ENCODE measurements at regions not wholly inside any gene's neighbourhood (a gene's known extent, or its start where the extent isn't known, plus 50 kb on each side); places are given as distances from the start of the nearest gene placed in this dataset.
"Not testable (repeated sequence)": the region's sequence is repeated elsewhere in the genome, so short reads cannot be mapped to it uniquely, and the experiment has no call there.

- intact Hi-C loops (cut with DNase I): no loop called here
- DNase-seq (no peak), ATAC-seq (no peak)
Measured at GRCh38 chr5:163855754-163856153, 350.3 kb downstream of the MAT2B start.

- no peak for DNase-seq
- ATAC-seq: no peak
- intact Hi-C loops (cut with DNase I): no loop called here
Measured at GRCh38 chr5:163861670-163862069, 356.3 kb downstream of the MAT2B start.

- DNase-seq (no peak), ATAC-seq (no peak)
- intact Hi-C loops (cut with DNase I): no loop called here
Measured at GRCh38 chr5:163867324-163867723, 361.9 kb downstream of the MAT2B start.

- intact Hi-C loops (cut with DNase I): no loop called here
- no peak for DNase-seq
- no peak for ATAC-seq
Measured at GRCh38 chr5:163867738-163868137, 362.3 kb downstream of the MAT2B start.

GRCh38 chr5:163869581-163869980 lies 364.2 kb downstream of the MAT2B start:
- no peak for ATAC-seq
- DNase-seq: no peak

GRCh38 chr5:163870441-163870840 lies 365.0 kb downstream of the MAT2B start:
- intact Hi-C loops (cut with DNase I): no loop called here
- no peak for DNase-seq
- no peak for ATAC-seq

More at GRCh38 chr5:163869581-163869980, 364.2 kb downstream of the MAT2B start:
- intact Hi-C loops (cut with DNase I): no loop called here

GRCh38 chr5:163874431-163874830 lies 369.0 kb downstream of the MAT2B start:
- intact Hi-C loops (cut with DNase I): no loop called here
- no peak for DNase-seq
- ATAC-seq: no peak

GRCh38 chr5:163874912-163875311 lies 369.5 kb downstream of the MAT2B start:
- DNase-seq; intact Hi-C loops (cut with DNase I); ATAC-seq: not testable (repeated sequence)

GRCh38 chr5:163877865-163878264 lies 372.4 kb downstream of the MAT2B start:
- intact Hi-C loops (cut with DNase I): no loop called here
- ATAC-seq (no peak), DNase-seq (no peak)

GRCh38 chr5:163878490-163878889 lies 373.1 kb downstream of the MAT2B start:
- DNase-seq: no peak
- intact Hi-C loops (cut with DNase I): no loop called here
- no peak for ATAC-seq

GRCh38 chr5:163880302-163880701 lies 374.9 kb downstream of the MAT2B start:
- no peak for ATAC-seq
- no peak for DNase-seq
- intact Hi-C loops (cut with DNase I): no loop called here

GRCh38 chr5:163885117-163885516 lies 379.7 kb downstream of the MAT2B start:
- no peak for ATAC-seq
- no peak for DNase-seq
- intact Hi-C loops (cut with DNase I): no loop called here

GRCh38 chr5:163887854-163888253 lies 382.4 kb downstream of the MAT2B start:
- intact Hi-C loops (cut with DNase I): no loop called here
- no peak for ATAC-seq
- no peak for DNase-seq

- ATAC-seq: no peak
Measured at GRCh38 chr5:163888366-163888765, 382.9 kb downstream of the MAT2B start.

GRCh38 chr5:163889369-163889768 lies 383.9 kb downstream of the MAT2B start:
- no peak for DNase-seq

More at GRCh38 chr5:163888366-163888765, 382.9 kb downstream of the MAT2B start:
- DNase-seq: no peak
- intact Hi-C loops (cut with DNase I): no loop called here

GRCh38 chr5:163890261-163890660 lies 384.8 kb downstream of the MAT2B start:
- intact Hi-C loops (cut with DNase I): no loop called here
- ATAC-seq (no peak), DNase-seq (no peak)

More at GRCh38 chr5:163889369-163889768, 383.9 kb downstream of the MAT2B start:
- intact Hi-C loops (cut with DNase I): no loop called here
- no peak for ATAC-seq

- ATAC-seq: no peak
- intact Hi-C loops (cut with DNase I): no loop called here
- DNase-seq: no peak
Measured at GRCh38 chr5:163893281-163893680, 387.9 kb downstream of the MAT2B start.

- DNase-seq: no peak
- no peak for ATAC-seq
- intact Hi-C loops (cut with DNase I): no loop called here
Measured at GRCh38 chr5:163894645-163895044, 389.2 kb downstream of the MAT2B start.

GRCh38 chr5:163898873-163899272 lies 393.5 kb downstream of the MAT2B start:
- ATAC-seq: no peak
- intact Hi-C loops (cut with DNase I): no loop called here
- no peak for DNase-seq

- DNase-seq; intact Hi-C loops (cut with DNase I): not testable (repeated sequence)
Measured at GRCh38 chr5:163907783-163908182, 402.4 kb downstream of the MAT2B start.

GRCh38 chr5:163908253-163908652 lies 402.8 kb downstream of the MAT2B start:
- intact Hi-C loops (cut with DNase I): no loop called here
- no peak for DNase-seq
- ATAC-seq: no peak

More at GRCh38 chr5:163907783-163908182, 402.4 kb downstream of the MAT2B start:
- ATAC-seq: not testable (repeated sequence)

GRCh38 chr5:163910226-163910625 lies 404.8 kb downstream of the MAT2B start:
- ATAC-seq: no peak
- intact Hi-C loops (cut with DNase I): no loop called here
- no peak for DNase-seq

Data from left cardiac atrium (tissue), 4 donors.